ENCODE measurements at regions not wholly inside any gene's neighbourhood (a gene's known extent, or its start where the extent isn't known, plus 50 kb on each side); places are given as distances from the start of the nearest gene placed in this dataset.

- no peak overlapping the region for H3K27ac ChIP-seq
- H3K4me1 ChIP-seq: no peaks in the 10 kb centered on the region
- no peaks in the 10 kb centered on the region for H3K36me3 ChIP-seq
- no peaks in the 10 kb centered on the region for H3K9me3 ChIP-seq
- no peak overlapping the region for H3K4me3 ChIP-seq
- intact Hi-C loops (cut with DNase I; ENCODE audit: low total_unique reads): no loop called here
- no peak for DNase-seq
- TF ChIP-seq POLR2A (IDR thresholded peaks at IDR 0.05): no peak
- TF ChIP-seq, protein P1, sequence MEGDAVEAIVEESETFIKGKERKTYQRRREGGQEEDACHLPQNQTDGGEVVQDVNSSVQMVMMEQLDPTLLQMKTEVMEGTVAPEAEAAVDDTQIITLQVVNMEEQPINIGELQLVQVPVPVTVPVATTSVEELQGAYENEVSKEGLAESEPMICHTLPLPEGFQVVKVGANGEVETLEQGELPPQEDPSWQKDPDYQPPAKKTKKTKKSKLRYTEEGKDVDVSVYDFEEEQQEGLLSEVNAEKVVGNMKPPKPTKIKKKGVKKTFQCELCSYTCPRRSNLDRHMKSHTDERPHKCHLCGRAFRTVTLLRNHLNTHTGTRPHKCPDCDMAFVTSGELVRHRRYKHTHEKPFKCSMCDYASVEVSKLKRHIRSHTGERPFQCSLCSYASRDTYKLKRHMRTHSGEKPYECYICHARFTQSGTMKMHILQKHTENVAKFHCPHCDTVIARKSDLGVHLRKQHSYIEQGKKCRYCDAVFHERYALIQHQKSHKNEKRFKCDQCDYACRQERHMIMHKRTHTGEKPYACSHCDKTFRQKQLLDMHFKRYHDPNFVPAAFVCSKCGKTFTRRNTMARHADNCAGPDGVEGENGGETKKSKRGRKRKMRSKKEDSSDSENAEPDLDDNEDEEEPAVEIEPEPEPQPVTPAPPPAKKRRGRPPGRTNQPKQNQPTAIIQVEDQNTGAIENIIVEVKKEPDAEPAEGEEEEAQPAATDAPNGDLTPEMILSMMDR (IDR thresholded peaks at IDR 0.05): no peak
- H3K27me3 ChIP-seq: no peaks in the 10 kb centered on the region
Measured at GRCh38 chr18:71105078-71105819, 816.4 kb downstream of the SOCS6 start.

GRCh38 chr18:71079606-71080005, 790.8 kb downstream of the SOCS6 start:
- TF ChIP-seq, protein P1 (IDR thresholded peaks at IDR 0.05): no peak
- no peak for TF ChIP-seq POLR2A (IDR thresholded peaks at IDR 0.05)
- intact Hi-C loops (cut with DNase I; ENCODE audit: low total_unique reads): no loop called here
- no peaks in the 10 kb centered on the region for H3K27me3 ChIP-seq
- no peak overlapping the region for H3K27ac ChIP-seq
- no peaks in the 10 kb centered on the region for H3K4me1 ChIP-seq
- H3K36me3 ChIP-seq: no peaks in the 10 kb centered on the region
- no peak for DNase-seq
- H3K4me3 ChIP-seq: no peak overlapping the region
- no peaks in the 10 kb centered on the region for H3K9me3 ChIP-seq

- H3K27me3 ChIP-seq: no peaks in the 10 kb centered on the region
- no peak for DNase-seq
- H3K27ac ChIP-seq: no peak overlapping the region
- no peaks in the 10 kb centered on the region for H3K36me3 ChIP-seq
- no peaks in the 10 kb centered on the region for H3K4me1 ChIP-seq
- intact Hi-C loops (cut with DNase I; ENCODE audit: low total_unique reads): no loop called here
- no peak overlapping the region for H3K4me3 ChIP-seq
- TF ChIP-seq, protein P1 (IDR thresholded peaks at IDR 0.05): no peak
- TF ChIP-seq POLR2A (IDR thresholded peaks at IDR 0.05): no peak
- no peaks in the 10 kb centered on the region for H3K9me3 ChIP-seq
Measured at GRCh38 chr18:71077451-71077850, 788.6 kb downstream of the SOCS6 start.

- Histone ChIP-seq H3K9me3 (no peaks in the 10 kb centered on the region), H3K27me3 (no peaks in the 10 kb centered on the region), H3K4me1 (no peaks in the 10 kb centered on the region), H3K4me3 (no peak overlapping the region), H3K36me3 (no peaks in the 10 kb centered on the region), H3K27ac (no peak overlapping the region)
- TF ChIP-seq POLR2A (IDR thresholded peaks at IDR 0.05): no peak
- TF ChIP-seq, protein P1 (IDR thresholded peaks at IDR 0.05): no peak
- DNase-seq: no peak
- intact Hi-C loops (cut with DNase I; ENCODE audit: low total_unique reads): no loop called here
Measured at GRCh38 chr18:71075147-71075546, 786.3 kb downstream of the SOCS6 start.

- H3K27me3 ChIP-seq: no peaks in the 10 kb centered on the region
- intact Hi-C loops (cut with DNase I; ENCODE audit: low total_unique reads): no loop called here
- no peak for DNase-seq
- H3K4me3 ChIP-seq: no peak overlapping the region
- no peaks in the 10 kb centered on the region for H3K36me3 ChIP-seq
- no peak overlapping the region for H3K27ac ChIP-seq
- TF ChIP-seq POLR2A (IDR thresholded peaks at IDR 0.05): no peak
- TF ChIP-seq, protein P1 (IDR thresholded peaks at IDR 0.05): no peak
- H3K9me3 ChIP-seq: no peaks in the 10 kb centered on the region
- H3K4me1 ChIP-seq: no peaks in the 10 kb centered on the region
Measured at GRCh38 chr18:71068338-71068737, 779.5 kb downstream of the SOCS6 start.

Data from uterus (tissue), 3 donors.